ENCODE measurements at regions not wholly inside any gene's neighbourhood (a gene's known extent, or its start where the extent isn't known, plus 50 kb on each side); places are given as distances from the start of the nearest gene placed in this dataset.

DNA sequence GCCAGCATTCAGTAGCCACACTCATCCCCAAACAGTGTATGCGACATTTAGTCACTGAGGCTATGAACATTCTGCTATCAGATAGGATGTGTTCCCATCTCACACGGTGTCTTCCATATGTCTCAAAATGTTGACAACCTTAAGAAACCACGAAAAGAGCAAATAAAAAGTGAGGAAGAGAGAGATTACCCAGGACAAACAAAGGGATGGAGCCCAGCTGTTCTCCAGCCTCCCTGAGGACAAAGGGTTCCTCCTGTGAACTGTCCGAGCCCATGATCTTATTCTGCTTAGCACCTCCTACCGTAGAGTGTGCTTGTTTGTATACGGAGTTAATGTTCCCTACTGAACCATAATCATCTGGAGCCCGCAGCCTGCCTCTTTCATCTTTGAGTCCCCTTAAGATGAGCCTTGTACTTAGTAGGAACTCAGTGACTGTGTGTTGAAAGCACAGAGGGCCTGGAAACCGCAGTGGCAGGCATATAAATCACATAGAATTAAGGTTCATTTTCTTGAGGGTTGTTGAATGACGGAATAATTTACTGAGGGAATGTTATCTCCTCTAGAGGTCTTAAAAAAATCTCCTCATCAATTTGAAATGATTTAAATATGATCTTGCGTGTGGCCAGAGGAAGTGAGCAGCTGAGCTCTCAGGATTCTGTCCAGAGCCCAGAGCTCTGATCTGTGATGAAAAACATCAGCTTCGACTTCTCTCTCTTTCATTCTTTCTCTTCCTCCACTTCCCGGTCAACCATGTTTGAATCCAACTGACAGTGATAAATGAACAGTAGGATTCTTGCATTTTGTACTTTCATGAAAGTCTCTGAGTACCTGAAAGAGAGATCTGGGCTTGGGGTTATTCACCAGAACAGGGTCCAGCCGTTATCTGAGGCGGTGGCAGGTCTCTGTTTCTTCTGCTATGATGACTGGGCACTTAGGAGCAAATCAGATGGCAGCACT lies 200.5 kb downstream of the KLF5 start:
- TF ChIP-seq, protein P1, sequence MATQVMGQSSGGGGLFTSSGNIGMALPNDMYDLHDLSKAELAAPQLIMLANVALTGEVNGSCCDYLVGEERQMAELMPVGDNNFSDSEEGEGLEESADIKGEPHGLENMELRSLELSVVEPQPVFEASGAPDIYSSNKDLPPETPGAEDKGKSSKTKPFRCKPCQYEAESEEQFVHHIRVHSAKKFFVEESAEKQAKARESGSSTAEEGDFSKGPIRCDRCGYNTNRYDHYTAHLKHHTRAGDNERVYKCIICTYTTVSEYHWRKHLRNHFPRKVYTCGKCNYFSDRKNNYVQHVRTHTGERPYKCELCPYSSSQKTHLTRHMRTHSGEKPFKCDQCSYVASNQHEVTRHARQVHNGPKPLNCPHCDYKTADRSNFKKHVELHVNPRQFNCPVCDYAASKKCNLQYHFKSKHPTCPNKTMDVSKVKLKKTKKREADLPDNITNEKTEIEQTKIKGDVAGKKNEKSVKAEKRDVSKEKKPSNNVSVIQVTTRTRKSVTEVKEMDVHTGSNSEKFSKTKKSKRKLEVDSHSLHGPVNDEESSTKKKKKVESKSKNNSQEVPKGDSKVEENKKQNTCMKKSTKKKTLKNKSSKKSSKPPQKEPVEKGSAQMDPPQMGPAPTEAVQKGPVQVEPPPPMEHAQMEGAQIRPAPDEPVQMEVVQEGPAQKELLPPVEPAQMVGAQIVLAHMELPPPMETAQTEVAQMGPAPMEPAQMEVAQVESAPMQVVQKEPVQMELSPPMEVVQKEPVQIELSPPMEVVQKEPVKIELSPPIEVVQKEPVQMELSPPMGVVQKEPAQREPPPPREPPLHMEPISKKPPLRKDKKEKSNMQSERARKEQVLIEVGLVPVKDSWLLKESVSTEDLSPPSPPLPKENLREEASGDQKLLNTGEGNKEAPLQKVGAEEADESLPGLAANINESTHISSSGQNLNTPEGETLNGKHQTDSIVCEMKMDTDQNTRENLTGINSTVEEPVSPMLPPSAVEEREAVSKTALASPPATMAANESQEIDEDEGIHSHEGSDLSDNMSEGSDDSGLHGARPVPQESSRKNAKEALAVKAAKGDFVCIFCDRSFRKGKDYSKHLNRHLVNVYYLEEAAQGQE (IDR thresholded peaks at IDR 0.05; ENCODE audit: insufficient read depth in 1 of 2, low read depth in 2 of 2, low read length in 2 of 2), result no peak
- no peak for TF ChIP-seq POLR2AphosphoS5 (IDR thresholded peaks at IDR 0.05; ENCODE audit: low read depth, low read length)

All from PFSK-1 (cell line).